Fibroblast of peridontal ligament (primary cell): ENCODE measurements at regions not wholly inside any gene's neighbourhood (a gene's known extent, or its start where the extent isn't known, plus 50 kb on each side); places are given as distances from the start of the nearest gene placed in this dataset.
"Not testable (repeated sequence)": the region's sequence is repeated elsewhere in the genome, so short reads cannot be mapped to it uniquely, and the experiment has no call there.

ENCODE experiments used
- DNase-seq: peaks from one replicate; pipeline ENCODE4 v3.0.0-alpha.2; 2010; ENCODE audit errors: extremely low read depth

DNA sequence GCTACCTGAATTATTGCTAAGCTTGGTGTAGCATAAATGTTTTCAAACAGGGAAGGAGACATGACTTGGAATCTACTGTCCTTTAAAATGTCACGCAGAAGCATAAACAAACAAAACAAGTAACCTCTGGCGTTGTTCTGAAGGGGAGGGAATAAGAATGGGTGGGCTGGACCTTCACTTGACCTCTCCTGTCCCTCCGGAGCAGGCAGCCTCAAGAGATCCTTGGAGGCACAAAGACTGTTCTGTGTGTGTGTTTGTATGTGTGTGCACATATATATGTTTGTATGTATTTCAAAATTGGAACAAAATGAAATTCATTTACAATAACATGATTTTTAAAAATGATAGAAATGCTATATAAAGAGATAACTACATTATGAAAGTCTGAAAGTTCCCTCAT is 91.3 kb upstream of the DCLK2 start:
- no peak for DNase-seq

DNA sequence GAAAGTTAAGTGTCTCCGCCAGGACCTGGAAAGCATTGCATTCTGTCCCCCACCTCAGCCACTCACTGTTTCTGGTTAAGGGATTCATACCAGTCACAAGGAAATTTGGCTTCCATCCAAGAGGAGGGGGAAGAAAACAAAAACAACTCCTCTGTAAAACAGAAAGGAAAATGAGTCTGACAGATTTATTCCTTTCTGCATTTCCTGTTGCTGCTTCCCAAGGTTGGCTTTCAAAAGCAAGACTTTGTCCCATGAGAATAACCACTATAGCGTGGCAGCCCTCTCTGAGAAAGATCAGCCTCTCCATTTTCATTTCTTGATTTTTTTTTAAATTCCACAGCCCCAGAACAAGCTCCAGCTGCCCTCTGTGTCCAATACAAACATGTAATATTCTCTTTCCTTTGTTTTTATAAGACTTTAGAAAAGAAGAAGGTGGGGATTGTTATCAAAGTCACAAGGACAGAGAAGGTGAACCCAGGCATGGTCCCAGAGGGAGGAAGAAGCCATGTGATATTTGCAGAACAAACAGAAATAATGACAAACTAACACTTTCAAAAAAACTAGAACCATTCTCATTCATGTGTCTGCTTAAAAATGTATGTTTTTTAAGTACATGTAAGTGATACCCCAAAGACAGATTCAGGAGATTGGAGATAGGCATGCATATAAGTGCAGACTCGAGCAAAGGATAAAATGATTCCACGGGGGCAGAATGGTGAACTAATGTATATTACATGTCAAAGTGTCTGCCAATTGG is 90.7 kb upstream of the DCLK2 start:
- DNase-seq, result peak; percentile 66

DNA sequence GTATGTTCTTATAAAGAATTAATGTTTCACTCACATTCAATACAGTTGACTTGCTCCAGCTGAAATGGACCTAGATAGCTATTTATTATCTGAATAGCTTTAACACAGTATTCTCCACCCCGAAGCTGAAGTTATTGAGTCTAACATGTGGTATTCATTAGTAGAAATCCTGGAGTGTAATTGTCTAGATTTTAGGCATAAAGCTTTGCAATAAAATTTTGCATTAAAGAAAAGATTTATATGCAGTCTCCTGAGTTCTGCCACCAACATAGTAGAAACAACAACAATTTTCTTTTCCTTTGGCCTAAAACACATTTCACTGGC is 90.2 kb upstream of the DCLK2 start:
- peak; percentile 53 for DNase-seq

DNA sequence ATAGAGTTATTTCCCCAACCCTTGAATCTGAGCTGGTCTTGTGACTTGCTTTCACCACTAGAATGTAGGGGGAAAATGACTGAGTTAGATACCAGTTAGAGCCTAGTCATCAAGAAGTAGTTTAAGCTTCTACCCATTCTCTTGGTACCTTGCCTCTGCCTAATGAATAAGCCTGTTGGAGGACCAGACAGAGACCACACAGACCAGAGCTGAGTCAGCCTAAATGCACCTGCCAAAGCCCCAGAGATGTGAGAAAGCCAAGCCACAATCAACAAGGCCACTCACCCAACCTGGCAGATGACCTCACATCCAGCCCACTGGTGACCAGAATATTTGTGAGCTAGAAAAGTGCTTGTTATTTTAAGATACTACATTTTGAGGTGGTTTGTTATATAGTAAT is 85.2 kb upstream of the DCLK2 start:
- no peak for DNase-seq

DNA sequence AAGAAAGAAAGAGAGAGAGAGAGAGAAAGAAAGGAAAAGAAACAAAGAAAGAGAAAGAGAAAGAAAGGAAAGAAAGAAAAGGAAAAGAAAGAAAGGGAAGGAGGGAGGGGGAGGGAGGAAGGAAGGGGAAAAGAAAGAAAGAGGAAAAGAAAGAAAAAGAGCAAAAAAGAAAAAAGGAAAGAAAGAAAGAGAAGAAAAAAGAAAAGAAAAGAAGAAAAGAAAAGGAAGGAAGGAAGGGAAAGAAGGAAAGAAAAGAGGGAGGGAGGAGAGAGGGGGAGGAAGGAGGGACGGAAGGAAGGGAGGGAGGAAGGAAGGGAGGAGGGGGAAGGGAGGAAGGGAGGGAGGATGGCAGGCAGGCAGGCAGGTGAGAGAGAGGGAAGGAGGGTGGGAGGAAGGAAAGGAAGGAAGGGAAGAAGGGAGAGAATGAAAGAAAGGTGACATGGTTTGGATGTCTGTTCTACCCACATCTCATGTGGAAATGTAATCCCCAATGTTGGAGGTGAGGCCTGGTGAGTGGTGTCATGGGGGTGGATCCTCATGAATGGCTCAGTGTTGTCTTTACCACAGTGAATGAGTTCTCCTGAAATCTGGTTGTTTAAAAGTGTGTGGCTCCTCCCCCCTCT is 83.0 kb upstream of the DCLK2 start:
- DNase-seq, result no peak

DNA sequence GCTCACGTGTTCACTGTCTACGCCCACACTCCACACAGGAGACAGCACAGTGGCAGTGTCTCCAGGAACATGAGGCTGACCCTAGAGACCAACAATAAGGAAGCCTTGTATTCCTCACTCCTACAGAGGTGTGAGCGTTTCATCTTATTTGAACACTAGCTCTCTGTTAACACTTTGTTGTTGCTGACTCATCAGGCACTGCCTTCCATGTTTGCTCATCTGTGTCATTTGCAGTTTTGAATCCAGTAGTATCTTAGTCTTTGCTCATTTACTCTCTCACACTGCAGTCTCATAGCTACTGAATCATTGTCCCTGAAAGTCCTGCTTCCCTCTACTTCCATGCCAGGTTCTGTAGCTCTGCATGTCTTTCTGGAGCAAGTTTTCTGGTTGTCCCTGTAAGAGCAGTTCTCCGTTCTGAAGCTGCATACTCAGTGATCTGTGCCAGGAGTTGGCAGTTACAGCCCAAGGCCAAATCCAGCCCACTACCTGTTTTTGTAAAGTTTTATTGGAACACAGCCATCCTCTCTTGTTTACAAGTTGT is 80.3 kb upstream of the DCLK2 start:
- DNase-seq, result no peak

DNA sequence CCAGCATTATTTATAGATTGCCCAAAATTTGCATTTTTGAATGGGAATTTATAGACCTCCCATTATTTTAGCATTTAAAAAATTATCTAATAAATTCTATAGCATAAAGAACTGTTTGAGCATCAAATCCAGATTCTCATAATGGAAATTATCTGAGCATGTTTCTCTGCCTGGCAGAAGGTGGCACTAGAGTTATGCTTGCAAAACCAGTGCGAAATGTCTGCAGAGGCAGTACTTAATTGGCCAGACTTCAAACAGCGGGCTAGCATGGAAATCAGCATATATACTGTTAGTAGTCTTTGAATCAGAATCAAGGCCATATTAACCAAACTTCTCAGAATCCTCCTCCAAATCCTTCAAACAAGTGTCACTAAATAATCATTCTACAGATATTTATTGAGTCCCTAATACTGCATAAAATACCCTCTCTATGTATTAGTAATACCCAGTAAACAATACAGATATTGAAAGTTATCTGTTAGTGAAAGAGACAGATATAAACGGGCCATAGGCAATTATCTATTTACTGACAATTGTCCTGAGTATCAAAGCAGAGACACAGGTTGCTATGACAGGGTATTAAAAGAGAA is 78.7 kb upstream of the DCLK2 start:
- DNase-seq, result peak; percentile 90

DNA sequence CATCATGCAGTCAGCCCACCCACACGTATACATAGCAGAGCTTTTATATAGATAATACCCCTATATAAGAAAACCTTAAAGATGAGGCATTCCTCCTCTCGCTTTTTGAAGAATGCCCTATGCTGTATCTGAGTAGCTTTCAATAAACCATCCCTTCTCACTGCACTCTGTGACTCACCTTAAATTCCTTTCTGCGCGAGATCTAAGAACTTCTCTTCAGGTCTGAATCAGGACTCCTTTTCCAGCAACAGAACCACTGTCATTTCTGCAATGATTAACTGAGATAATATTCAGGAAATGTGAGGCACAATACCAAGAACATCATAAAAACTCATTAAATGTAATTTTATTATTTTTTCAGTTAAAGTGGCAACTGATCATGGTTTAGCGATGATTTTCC is 76.4 kb upstream of the DCLK2 start:
- no peak for DNase-seq

DNA sequence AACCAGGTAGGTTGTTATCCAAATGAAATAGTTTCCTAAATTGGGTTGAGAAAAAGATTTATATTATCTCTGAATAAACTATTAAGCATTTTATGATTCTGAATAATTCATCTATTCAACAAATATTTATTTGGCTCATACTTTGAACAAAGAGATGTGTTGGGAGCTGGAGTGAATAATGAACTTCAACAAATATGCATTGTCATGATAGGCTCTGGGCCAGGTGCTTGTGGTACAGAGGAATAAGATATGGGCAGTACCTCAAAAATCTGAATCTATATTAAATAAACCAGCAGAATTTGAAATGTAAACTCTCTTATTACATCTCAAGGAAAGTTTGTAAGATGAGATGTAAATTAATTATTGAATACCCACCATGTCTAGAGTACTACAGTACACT is 75.7 kb upstream of the DCLK2 start:
- DNase-seq, result peak; percentile 32

DNA sequence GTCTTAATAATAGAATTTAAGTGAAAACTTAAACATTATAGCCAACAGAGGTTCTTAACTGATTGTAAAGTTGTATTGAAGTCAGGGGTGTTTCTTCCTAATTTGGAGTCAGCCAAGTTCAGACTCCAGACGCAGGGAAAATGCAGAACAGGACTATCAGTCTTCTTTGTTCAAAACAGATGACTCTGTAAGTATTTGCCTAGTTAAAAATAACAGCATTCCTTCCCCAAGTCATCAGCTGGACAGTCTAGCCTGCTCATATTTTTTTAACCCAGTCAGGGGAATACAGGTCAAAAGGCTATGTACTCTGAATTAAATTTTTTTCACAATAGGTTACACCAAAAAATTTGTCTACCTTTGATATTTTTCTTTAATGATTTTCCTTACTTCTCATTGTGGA is 73.8 kb upstream of the DCLK2 start:
- peak; percentile 65 for DNase-seq

DNA sequence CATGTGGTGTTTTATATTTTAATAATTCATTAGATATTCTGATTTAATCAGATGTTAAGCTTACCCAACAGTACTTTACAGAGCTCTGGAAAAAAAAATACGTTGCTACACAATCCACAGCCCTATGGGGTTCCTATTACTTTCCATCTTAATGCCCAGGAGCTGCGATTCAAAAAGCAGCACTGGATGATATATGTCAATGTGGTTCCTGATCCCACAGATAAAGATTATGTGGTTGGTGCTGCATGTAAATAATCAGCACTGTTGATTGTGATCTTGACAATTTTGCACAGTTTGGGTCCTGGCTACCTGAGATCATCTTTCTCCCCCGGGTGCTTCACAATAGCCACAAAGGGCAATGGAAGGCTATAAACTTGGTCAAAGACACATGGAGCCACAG is 72.7 kb upstream of the DCLK2 start:
- no peak for DNase-seq

DNA sequence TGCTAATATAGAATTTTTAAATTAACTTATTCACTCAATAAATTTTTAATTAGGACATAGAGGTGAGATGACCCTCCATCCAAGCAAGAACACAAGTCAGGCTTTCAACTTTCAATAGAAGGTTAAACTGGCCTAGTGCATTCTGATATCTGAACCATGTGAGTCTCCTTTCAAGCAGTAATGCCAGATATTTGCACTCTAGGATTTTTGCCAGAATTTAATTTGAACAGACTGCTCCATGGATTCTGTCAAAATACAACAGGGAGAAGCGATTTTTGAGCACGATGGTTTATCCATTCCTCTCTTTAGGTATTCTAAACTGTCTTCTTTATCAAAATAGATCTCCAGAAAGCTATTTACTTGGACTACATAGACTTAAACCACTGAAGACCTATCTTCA is 72.0 kb upstream of the DCLK2 start:
- peak; percentile 84 for DNase-seq

DNA sequence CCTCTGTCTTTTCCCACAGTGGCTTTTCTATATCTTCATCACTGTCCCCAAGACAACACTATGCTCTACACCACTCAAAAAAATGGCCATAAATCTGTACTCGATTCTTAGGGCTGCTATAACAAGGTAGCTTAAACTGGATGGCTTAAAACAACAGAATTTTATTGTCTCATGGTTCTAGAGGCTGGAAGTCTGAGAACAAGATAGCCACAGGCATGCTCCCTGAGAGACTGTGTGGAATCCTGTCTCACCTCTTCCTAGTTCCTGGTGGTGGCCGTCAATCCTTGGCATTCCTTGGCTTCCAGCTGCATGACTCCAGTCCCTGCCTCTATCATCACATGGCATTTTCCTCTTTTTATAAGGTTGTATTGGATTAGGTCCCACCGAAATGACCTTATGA is 70.7 kb upstream of the DCLK2 start:
- no peak for DNase-seq

DNA sequence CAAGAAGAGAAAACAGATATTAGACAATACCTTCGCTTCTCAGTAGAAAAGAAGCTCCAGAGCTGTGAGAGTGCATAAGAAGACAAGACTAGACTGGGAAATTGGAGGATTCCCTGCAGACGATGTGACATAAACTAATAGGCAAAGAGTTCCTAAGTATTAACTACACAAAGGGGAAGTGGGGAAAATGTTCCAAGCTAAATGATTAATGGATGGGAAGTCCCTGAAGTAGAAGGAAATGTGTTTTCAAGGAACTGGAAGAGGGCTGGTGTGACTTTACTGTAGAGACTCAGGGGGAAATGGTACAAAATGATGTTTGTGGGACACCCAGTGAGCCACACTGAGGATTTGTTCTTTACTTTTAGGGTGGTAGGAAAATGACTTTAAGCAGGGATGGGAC is 69.7 kb upstream of the DCLK2 start:
- no peak for DNase-seq

DNA sequence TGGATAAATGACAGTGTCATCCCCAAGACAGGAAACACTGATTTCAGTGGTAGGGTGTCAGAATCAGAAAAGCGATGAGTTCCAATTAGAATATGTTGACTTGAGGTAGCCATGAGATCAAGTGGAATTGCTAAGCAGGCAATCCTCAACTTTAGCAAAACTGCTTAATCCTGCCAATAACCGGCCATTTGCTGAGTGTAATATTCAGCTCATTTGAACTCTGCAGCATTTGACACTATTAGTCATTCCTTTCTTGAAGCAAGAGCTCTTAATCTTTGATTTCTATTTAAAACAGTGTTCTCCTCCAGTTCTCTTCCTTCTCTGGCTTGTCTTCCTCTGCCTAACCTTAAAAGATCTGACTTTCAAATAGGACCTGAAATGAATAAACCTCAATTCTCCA is 68.7 kb upstream of the DCLK2 start:
- peak; percentile 34 for DNase-seq

DNA sequence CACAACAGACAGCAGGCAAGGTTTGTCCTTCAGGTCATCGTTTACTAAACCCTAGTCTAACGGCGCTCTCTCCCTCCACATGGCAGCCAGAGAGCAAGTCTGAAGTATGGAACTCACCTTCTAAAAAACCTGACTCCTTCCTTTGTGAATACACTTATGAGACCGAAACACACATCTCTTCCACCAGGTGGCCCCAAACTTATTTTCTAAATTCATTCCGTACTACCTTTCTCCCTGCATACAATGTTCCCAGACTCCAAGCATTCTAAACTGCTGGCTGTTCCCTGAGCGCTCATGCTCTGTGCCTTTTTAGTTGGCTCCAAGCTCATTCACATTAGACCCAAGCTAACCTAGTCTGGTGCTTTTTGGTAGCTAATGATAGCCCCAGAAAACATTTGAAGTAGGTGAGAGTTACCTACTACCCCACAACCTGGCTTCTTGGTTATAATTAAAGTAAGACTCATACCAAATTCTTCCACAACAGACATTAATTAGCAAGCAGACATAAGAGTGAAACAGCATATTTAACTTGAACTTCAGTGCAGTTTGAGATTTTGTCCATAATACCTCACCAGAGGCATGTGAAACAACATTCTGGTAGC is 67.6 kb upstream of the DCLK2 start:
- DNase-seq, result peak; percentile 85

DNA sequence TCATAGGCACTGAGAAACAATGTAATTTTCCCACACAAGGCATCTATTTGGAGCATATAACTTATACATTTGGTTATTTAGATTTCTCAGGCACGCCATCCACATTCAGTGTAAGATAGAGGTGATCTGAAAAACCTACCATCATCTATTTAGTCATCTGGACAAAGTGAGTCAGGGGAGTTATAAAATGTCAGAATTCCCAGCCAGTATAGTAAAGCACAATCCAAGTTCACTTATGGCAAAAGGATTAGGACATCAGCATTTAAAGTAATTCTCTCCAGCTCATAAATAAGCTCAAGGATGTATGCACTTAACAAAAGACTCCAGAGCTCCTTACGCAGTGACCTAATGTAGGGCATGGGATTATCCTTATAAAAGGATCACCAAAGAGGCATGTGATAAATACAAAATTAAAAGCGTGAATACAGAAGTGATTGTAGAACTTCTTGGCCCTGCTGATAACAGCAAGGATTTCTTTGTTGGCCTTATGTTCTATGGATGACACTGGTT is 65.3 kb upstream of the DCLK2 start:
- DNase-seq, result no peak

DNA sequence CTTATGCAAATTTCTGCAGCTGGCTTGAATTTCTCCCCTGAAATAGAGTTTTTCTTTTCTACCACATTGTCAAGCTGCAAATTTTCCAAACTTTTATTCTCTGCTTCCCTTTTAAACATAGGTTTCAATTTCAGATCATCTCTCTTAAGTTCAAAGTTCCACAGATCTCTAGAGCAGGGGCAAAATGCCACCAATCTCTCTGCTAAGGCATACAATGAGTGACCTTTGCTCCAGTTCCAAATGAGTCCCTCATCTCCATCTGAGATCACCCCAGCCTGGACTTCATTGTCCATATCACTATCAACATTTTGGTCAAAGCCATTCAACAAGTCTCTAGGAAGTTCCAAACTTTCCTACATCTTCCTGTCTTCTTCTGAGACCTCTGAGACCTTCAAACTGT is 62.3 kb upstream of the DCLK2 start:
- not testable (repeated sequence) for DNase-seq

DNA sequence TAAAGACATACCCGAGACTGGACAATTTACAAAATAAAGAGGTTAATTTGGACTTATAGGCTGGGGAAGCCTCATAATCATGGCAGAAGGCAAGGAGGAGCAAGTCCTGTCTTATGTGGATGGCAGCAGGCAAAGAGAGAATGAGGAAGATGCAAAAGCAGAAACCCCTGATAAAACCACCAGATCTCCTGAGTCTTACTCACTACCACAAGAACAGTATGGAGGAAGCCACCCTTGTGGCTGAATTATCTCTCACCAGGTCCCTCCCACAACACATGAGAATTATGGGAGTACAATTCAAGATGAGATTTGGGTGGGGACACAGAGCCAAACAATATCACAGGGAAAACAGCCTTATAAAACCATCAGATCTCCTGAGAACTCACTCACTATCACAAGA is 61.6 kb upstream of the DCLK2 start:
- not testable (repeated sequence) for DNase-seq

DNA sequence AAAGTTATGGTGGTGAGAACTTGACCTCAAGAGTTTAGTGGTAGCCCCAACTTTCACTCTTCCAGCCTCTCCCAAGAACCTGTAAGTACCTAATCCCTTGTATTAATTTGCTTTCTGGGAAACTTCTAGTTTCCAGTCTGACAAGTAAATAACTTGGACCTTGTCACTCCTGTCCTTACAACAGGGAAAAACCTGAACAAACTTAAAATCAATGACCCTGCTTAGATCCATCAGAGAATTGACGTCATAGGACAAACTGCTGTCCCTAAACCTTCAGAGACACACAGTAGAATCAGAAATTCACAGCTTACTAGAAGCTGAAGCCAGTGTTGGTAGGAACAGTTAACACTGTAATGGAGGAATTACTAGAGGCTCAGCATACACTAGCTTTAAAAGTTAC is 60.0 kb upstream of the DCLK2 start:
- no peak for DNase-seq

DNA sequence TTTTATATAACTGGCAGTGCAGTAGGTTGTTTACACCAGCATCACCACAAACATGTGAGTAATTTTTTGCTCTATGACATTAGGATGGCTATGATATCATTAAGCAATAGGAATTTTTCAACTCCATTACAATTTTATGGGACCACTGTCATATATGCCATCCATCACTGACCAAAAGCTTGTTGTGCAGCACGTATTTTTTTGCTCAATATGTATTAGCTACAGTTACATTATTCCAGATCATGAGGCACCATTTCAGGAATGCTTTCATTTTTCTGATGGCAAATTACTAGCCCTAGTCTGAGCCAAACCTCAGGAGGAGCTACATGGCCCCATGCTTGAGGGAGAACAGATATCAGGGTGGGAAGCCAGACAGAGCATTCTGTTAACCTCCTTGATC is 56.8 kb upstream of the DCLK2 start:
- DNase-seq, result no peak

DNA sequence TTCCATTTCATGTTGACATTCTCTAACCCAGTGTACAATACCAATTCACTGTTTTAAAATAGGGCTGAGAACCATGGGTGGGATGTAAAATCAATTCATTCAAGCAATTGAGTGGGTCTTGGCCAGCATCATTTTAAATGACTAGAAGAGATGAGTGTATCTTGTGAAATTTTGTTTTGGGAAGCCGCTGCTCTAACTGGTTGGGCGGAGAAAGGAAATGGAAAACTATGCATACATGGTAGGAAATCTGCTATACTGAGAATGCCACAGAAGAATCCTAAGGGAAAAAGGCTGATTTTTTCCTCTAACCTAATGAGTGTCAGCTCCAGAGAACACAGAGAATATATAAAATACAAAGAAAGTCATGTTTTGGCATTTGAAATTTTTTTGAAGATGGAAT is 54.8 kb upstream of the DCLK2 start:
- peak; percentile 47 for DNase-seq

DNA sequence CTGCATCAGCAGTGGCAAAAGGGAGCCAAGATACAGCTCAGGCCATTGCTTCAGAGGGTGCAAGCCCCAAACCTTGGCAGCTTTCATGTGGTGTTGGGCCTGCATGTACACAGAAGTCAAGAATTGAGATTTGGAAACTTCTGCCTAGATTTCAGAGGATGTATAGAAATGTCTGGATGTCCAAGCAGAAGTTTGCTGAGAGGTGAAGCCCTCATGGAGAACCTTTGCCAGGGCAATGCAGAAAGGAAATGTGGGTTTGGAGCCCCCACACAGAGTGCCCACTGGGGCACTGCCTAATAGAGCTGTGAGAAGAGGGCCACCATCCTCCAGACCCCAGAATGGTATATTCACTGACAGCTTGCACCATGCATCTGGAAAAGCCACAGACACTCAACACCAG is 51.3 kb upstream of the DCLK2 start:
- DNase-seq, result not testable (repeated sequence)
